Karpas-422 (cell line): ENCODE measurements at regions not wholly inside any gene's neighbourhood (a gene's known extent, or its start where the extent isn't known, plus 50 kb on each side); places are given as distances from the start of the nearest gene placed in this dataset.

Experiments used
- DNase-seq: peaks from one replicate; pipeline ENCODE4 v3.0.0-alpha.2; 2015
- H2AFZ ChIP-seq: fragments of 200-600 bp; sonication (generic); 2 replicates; pipeline ENCODE4 v1.6.1; 2014; ENCODE audit warnings: antibody characterized with exemption, low read length, mixed read lengths
- H3K27ac ChIP-seq: fragments of 200-600 bp; sonication (generic); 2 replicates; pipeline ENCODE4 v1.5.1; 2014; ENCODE audit warnings: mild to moderate bottlenecking, low read length, moderate library complexity
- H3K27me3 ChIP-seq: fragments of 200-600 bp; sonication (generic); 2 replicates; pipeline ENCODE4 v1.6.1; 2014; ENCODE audit warnings: low read length, mixed read lengths
- H3K36me3 ChIP-seq: fragments of 200-600 bp; sonication (generic); 2 replicates; pipeline ENCODE4 v1.6.1; 2014; ENCODE audit warnings: low read length, mixed read lengths; ENCODE audit not compliant: insufficient read depth
- H3K4me1 ChIP-seq: fragments of 200-600 bp; sonication (generic); 2 replicates; pipeline ENCODE4 v1.6.1; 2014; ENCODE audit warnings: mild to moderate bottlenecking, low read length, mixed read lengths
- H3K4me2 ChIP-seq: fragments of 200-600 bp; sonication (generic); 2 replicates; pipeline ENCODE4 v1.6.1; 2014; ENCODE audit warnings: low read length, low read depth, mild to moderate bottlenecking; ENCODE audit not compliant: poor library complexity, severe bottlenecking
- H3K4me3 ChIP-seq: fragments of 200-600 bp; sonication (generic); 2 replicates; pipeline ENCODE4 v1.5.1; 2014; ENCODE audit warnings: mild to moderate bottlenecking, antibody characterized with exemption, low read length, mixed read lengths
- H3K79me2 ChIP-seq: fragments of 200-600 bp; sonication (generic); 2 replicates; pipeline ENCODE4 v1.6.1; 2014; ENCODE audit warnings: mild to moderate bottlenecking, low read length, mixed read lengths
- H3K9ac ChIP-seq: fragments of 200-600 bp; sonication (generic); 2 replicates; pipeline ENCODE4 v1.6.0; 2014; ENCODE audit warnings: low read length
- H3K9me2 ChIP-seq: fragments of 200-600 bp; sonication (generic), shearing (Covaris generic); replicated peaks from 2 replicates; pipeline ENCODE4 v1.6.0; 2014; ENCODE audit warnings: mild to moderate bottlenecking, low read length, moderate library complexity; ENCODE audit not compliant: insufficient read depth
- H3K9me3 ChIP-seq: fragments of 300-700, 200-600 bp; sonication (generic); 2 replicates; pipeline ENCODE4 v1.6.1; 2014; ENCODE audit warnings: low read length, mixed read lengths
- H4K20me1 ChIP-seq: fragments of 200-600 bp; sonication (generic); 2 replicates; pipeline ENCODE4 v1.6.1; 2014; ENCODE audit warnings: mild to moderate bottlenecking, antibody characterized with exemption, low read length, low read depth; ENCODE audit not compliant: insufficient read depth

GRCh38 chr19:29060813-29061364, 152.1 kb downstream of the UQCRFS1 start:
- Histone ChIP-seq H3K4me3 (no peak overlapping the region), H2AFZ (no peak overlapping the region), H4K20me1 (no peaks in the 10 kb centered on the region), H3K9ac (no peak overlapping the region), H3K36me3 (no peaks in the 10 kb centered on the region), H3K27me3 (no peaks in the 10 kb centered on the region), H3K9me2 (no peaks in the 10 kb centered on the region), H3K27ac (no peak overlapping the region), H3K9me3 (no peaks in the 10 kb centered on the region), H3K4me2 (no peak overlapping the region), H3K4me1 (peaks cover 28% of the 10 kb centered on the region), H3K79me2 (no peaks in the 10 kb centered on the region)
- no peak for DNase-seq

- H3K4me2 ChIP-seq: no peak overlapping the region
- no peak overlapping the region for H3K27ac ChIP-seq
Observed at GRCh38 chr19:29056535-29056934, 156.4 kb downstream of the UQCRFS1 start.

GRCh38 chr19:29054886-29055675, 157.9 kb downstream of the UQCRFS1 start:
- no peaks in the 10 kb centered on the region for H3K79me2 ChIP-seq
- H3K36me3 ChIP-seq: no peaks in the 10 kb centered on the region
- no peak overlapping the region for H3K4me2 ChIP-seq
- peaks cover 1% of the 10 kb centered on the region for H3K4me1 ChIP-seq
- no peak overlapping the region for H3K27ac ChIP-seq
- H3K9ac ChIP-seq: no peak overlapping the region
- DNase-seq: no peak
- no peaks in the 10 kb centered on the region for H3K9me2 ChIP-seq
- no peak overlapping the region for H3K4me3 ChIP-seq
- H2AFZ ChIP-seq: no peak overlapping the region
- no peaks in the 10 kb centered on the region for H3K9me3 ChIP-seq
- no peaks in the 10 kb centered on the region for H4K20me1 ChIP-seq
- no peaks in the 10 kb centered on the region for H3K27me3 ChIP-seq

More at GRCh38 chr19:29056535-29056934, 156.4 kb downstream of the UQCRFS1 start:
- Histone ChIP-seq H3K4me3 (no peak overlapping the region), H3K4me1 (peaks cover 8% of the 10 kb centered on the region), H4K20me1 (no peaks in the 10 kb centered on the region), H3K79me2 (no peaks in the 10 kb centered on the region), H3K9me3 (no peaks in the 10 kb centered on the region), H3K36me3 (no peaks in the 10 kb centered on the region), H3K9ac (no peak overlapping the region), H3K9me2 (no peaks in the 10 kb centered on the region), H2AFZ (no peak overlapping the region), H3K27me3 (no peaks in the 10 kb centered on the region)
- no peak for DNase-seq

GRCh38 chr19:29048873-29049272, 164.1 kb downstream of the UQCRFS1 start:
- no peaks in the 10 kb centered on the region for H3K79me2 ChIP-seq
- H3K9me3 ChIP-seq: no peaks in the 10 kb centered on the region
- H3K9ac ChIP-seq: no peak overlapping the region
- H3K27me3 ChIP-seq: no peaks in the 10 kb centered on the region
- no peak for DNase-seq
- H3K36me3 ChIP-seq: no peaks in the 10 kb centered on the region
- H3K4me3 ChIP-seq: no peak overlapping the region
- H2AFZ ChIP-seq: no peak overlapping the region
- H3K27ac ChIP-seq: no peak overlapping the region
- H3K4me1 ChIP-seq: peaks cover 10% of the 10 kb centered on the region
- H3K4me2 ChIP-seq: no peak overlapping the region
- no peaks in the 10 kb centered on the region for H3K9me2 ChIP-seq
- no peaks in the 10 kb centered on the region for H4K20me1 ChIP-seq

GRCh38 chr19:29045679-29046254, 167.2 kb downstream of the UQCRFS1 start:
- Histone ChIP-seq H3K27me3 (no peaks in the 10 kb centered on the region), H2AFZ (no peak overlapping the region), H3K4me3 (no peak overlapping the region), H3K9me2 (no peaks in the 10 kb centered on the region), H3K36me3 (no peaks in the 10 kb centered on the region), H3K79me2 (no peaks in the 10 kb centered on the region), H3K9me3 (no peaks in the 10 kb centered on the region), H3K4me1 (peaks cover 10% of the 10 kb centered on the region), H3K9ac (no peak overlapping the region), H3K4me2 (no peak overlapping the region), H3K27ac (no peak overlapping the region), H4K20me1 (no peaks in the 10 kb centered on the region)
- DNase-seq: no peak

GRCh38 chr19:29044037-29044436, 168.9 kb downstream of the UQCRFS1 start:
- no peak overlapping the region for H3K9ac ChIP-seq
- no peaks in the 10 kb centered on the region for H3K27me3 ChIP-seq
- no peaks in the 10 kb centered on the region for H3K79me2 ChIP-seq
- H3K27ac ChIP-seq: no peak overlapping the region
- H3K36me3 ChIP-seq: no peaks in the 10 kb centered on the region
- no peak overlapping the region for H2AFZ ChIP-seq
- DNase-seq: no peak
- no peak overlapping the region for H3K4me2 ChIP-seq
- no peaks in the 10 kb centered on the region for H4K20me1 ChIP-seq
- no peaks in the 10 kb centered on the region for H3K9me2 ChIP-seq
- H3K4me3 ChIP-seq: no peak overlapping the region
- no peaks in the 10 kb centered on the region for H3K9me3 ChIP-seq
- H3K4me1 ChIP-seq: no peaks in the 10 kb centered on the region

GRCh38 chr19:29042450-29042849, 170.5 kb downstream of the UQCRFS1 start:
- no peaks in the 10 kb centered on the region for H3K9me2 ChIP-seq
- no peak overlapping the region for H3K4me2 ChIP-seq
- no peak overlapping the region for H3K27ac ChIP-seq
- no peaks in the 10 kb centered on the region for H3K79me2 ChIP-seq
- no peaks in the 10 kb centered on the region for H3K4me1 ChIP-seq
- no peak overlapping the region for H2AFZ ChIP-seq
- H3K36me3 ChIP-seq: no peaks in the 10 kb centered on the region
- H3K9me3 ChIP-seq: no peaks in the 10 kb centered on the region
- H3K27me3 ChIP-seq: no peaks in the 10 kb centered on the region
- H4K20me1 ChIP-seq: no peaks in the 10 kb centered on the region
- no peak for DNase-seq
- H3K4me3 ChIP-seq: no peak overlapping the region
- H3K9ac ChIP-seq: no peak overlapping the region

- no peaks in the 10 kb centered on the region for H3K27me3 ChIP-seq
Observed at GRCh38 chr19:29040951-29041350, 172.0 kb downstream of the UQCRFS1 start.

More at GRCh38 chr19:29040951-29041350, 172.0 kb downstream of the UQCRFS1 start:
- Histone ChIP-seq H3K4me3 (no peak overlapping the region), H3K79me2 (no peaks in the 10 kb centered on the region), H3K4me2 (no peak overlapping the region), H3K4me1 (no peaks in the 10 kb centered on the region), H3K27ac (no peak overlapping the region), H3K9ac (no peak overlapping the region), H3K36me3 (no peaks in the 10 kb centered on the region), H3K9me2 (no peaks in the 10 kb centered on the region), H2AFZ (no peak overlapping the region), H4K20me1 (no peaks in the 10 kb centered on the region), H3K9me3 (no peaks in the 10 kb centered on the region)
- DNase-seq: no peak
